ENCODE measurements at regions not wholly inside any gene's neighbourhood (a gene's known extent, or its start where the extent isn't known, plus 50 kb on each side); places are given as distances from the start of the nearest gene placed in this dataset.
"Not testable (repeated sequence)": the region's sequence is repeated elsewhere in the genome, so short reads cannot be mapped to it uniquely, and the experiment has no call there.

- DNase-seq: no peak
Observed at GRCh38 chr6:137969874-137970273, 102.8 kb downstream of the TNFAIP3 start.

GRCh38 chr6:137970368-137970767, 103.3 kb downstream of the TNFAIP3 start:
- no peak for DNase-seq

- DNase-seq: no peak
Observed at GRCh38 chr6:137973201-137973600, 106.1 kb downstream of the TNFAIP3 start.

- peak in 2 of 5 experiments; percentile 78 to 87 for DNase-seq
Observed at GRCh38 chr6:137975188-137975940, 108.3 kb downstream of the TNFAIP3 start.

- DNase-seq: peak in 1 of 5 experiments; percentile 38
Observed at GRCh38 chr6:137976430-137976829, 109.4 kb downstream of the TNFAIP3 start.

GRCh38 chr6:137977206-137977605, 110.1 kb downstream of the TNFAIP3 start:
- DNase-seq: no peak

- no peak for DNase-seq
Observed at GRCh38 chr6:137977814-137978213, 110.8 kb downstream of the TNFAIP3 start.

- no peak for DNase-seq
Observed at GRCh38 chr6:137978252-137978896, 111.3 kb downstream of the TNFAIP3 start.

- DNase-seq: not testable (repeated sequence)
Observed at GRCh38 chr6:137979263-137979662, 112.2 kb downstream of the TNFAIP3 start.

- no peak for DNase-seq
Observed at GRCh38 chr6:137980777-137981176, 113.7 kb downstream of the TNFAIP3 start.

- DNase-seq: no peak
Observed at GRCh38 chr6:137981758-137982157, 114.7 kb downstream of the TNFAIP3 start.

- DNase-seq: peak in 1 of 5 experiments; percentile 79
Observed at GRCh38 chr6:137982418-137983189, 115.5 kb downstream of the TNFAIP3 start.

GRCh38 chr6:137983269-137983668, 116.2 kb downstream of the TNFAIP3 start:
- no peak for DNase-seq

- DNase-seq: no peak
Observed at GRCh38 chr6:137989664-137990063, 117.6 kb downstream of the PERP start.

GRCh38 chr6:137995371-137995770, 111.8 kb downstream of the PERP start:
- no peak for DNase-seq

- DNase-seq: no peak
Observed at GRCh38 chr6:137998461-137999019, 108.7 kb downstream of the PERP start.

- DNase-seq: no peak
Observed at GRCh38 chr6:137999815-138000214, 107.4 kb downstream of the PERP start.

GRCh38 chr6:138000941-138001340, 106.3 kb downstream of the PERP start:
- DNase-seq: no peak

GRCh38 chr6:138001750-138002349, 105.4 kb downstream of the PERP start:
- DNase-seq: peak in 4 of 5 experiments; percentile 30 to 61 (median 35)

GRCh38 chr6:138004430-138005287, 102.6 kb downstream of the PERP start:
- DNase-seq: peak in 1 of 5 experiments; percentile 40

GRCh38 chr6:138005846-138006245, 101.4 kb downstream of the PERP start:
- DNase-seq: no peak

- DNase-seq: no peak
Observed at GRCh38 chr6:138007014-138007472, 100.2 kb downstream of the PERP start.
